ENCODE measurements at regions not wholly inside any gene's neighbourhood (a gene's known extent, or its start where the extent isn't known, plus 50 kb on each side); places are given as distances from the start of the nearest gene placed in this dataset.

GRCh38 chr15:29936353-29937049, 114.2 kb upstream of the TJP1 start:
- TF ChIP-seq CTCF (IDR thresholded peaks at IDR 0.05) (no peak), POLR2A (IDR thresholded peaks at IDR 0.05) (no peak)
